ENCODE measurements at regions not wholly inside any gene's neighbourhood (a gene's known extent, or its start where the extent isn't known, plus 50 kb on each side); places are given as distances from the start of the nearest gene placed in this dataset.

GRCh38 chr2:6052649-6053048, 360.5 kb downstream of the SOX11 start:
- TF ChIP-seq EZH2 (IDR thresholded peaks at IDR 0.05; ENCODE audit: low read depth, low read length, severe bottlenecking) (no peak), SAP30 (IDR thresholded peaks at IDR 0.05; ENCODE audit: insufficient read depth, insufficient replicate concordance, low read length) (no peak), CTCF (IDR thresholded peaks at IDR 0.05; ENCODE audit: control extremely low read depth in 1 of 3, insufficient read depth in 1 of 3, low read depth in 1 of 3, low read length in 3 of 3) (no peak)

Measured in H1 (cell line).